GM11168 (cell line): ENCODE measurements at regions not wholly inside any gene's neighbourhood (a gene's known extent, or its start where the extent isn't known, plus 50 kb on each side); places are given as distances from the start of the nearest gene placed in this dataset.
"Not testable (repeated sequence)": the region's sequence is repeated elsewhere in the genome, so short reads cannot be mapped to it uniquely, and the experiment has no call there.

ENCODE experiments used
- in situ Hi-C: fragments of 300-500 bp; cut with MboI; formaldehyde crosslinking; loops from one replicate; pipeline ENCODE4 v1.12.0; 2022; ENCODE audit warnings: low sequenced_read_pairs; ENCODE audit not compliant: unreplicated experiment

DNA sequence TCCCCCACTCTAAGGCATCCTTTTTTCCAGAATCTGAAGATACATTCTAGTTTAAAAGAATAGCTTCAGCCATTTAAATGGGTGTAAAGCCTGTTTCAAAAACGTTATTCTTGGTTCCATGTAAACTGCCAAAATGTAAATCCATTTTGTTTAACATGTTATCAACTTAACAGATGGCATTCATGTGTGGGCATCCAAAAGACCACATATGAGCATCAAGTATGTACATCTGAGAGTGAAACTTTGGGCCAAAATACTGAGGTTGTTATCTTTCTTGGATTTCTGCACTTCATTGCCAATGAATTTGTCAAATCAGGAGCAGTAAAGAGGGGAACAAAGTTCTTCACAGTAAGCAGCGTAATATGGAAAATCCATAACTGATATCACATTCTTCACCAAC lies 395.4 kb downstream of the ZNF804A start:
- in situ Hi-C loops = no loop called here

DNA sequence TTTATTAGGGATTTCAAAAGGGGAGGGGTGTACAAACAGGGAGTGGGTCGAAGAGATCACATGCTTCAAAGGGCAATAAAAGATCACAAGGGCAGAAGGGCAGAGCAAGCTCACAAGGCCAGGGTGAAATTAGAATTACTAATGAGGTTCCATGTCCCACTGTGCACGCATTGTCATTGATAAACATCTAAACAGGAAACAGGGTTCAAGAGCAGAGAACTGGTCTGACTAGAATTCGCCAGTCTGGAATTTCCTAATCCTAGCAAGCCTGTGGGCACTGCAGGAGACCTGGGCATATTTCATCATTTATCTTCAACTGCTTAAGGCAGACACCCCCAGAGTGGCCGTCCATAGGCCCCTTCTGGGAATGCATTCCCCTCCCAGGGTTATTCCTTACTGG lies 408.2 kb downstream of the ZNF804A start:
- in situ Hi-C loops = no loop called here

DNA sequence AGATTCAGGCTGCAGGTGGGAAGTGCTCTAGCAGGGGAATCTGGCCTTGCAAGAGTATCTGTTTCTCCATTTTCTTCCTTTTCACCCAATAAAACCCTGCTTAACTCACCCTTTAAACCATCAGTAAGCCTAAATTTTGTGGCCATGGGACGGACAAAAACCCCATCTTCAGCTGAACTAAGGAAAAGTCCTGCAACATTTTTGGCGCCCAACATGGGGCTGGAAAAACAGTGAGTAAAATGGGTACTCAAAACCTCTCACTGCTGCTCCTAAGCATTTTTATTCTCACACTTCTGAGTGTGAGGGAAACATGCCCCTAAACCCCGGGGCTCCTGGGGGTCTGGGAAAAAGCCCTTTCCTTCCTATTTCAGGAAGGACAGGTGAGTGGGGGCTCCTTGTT lies 414.3 kb downstream of the ZNF804A start:
- in situ Hi-C loops = no loop called here

DNA sequence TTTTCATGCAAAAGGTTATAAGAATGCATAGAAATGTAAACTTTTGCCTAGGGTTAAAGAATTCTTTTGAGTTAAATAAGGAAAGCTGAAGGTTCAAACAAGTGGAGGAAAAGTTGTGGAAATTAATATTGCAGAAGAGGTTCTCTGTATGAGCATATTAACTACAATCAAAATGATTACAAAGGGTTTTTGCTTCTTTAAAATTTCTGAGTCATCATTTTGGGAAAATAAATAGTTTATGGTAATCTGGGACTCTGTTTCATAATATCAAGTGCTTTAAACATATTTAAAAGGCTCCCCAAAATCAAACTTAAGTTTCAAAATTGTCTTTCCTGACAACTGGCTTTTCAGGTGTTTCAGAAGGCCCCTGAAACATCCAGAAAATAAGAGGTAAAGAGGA lies 415.7 kb downstream of the ZNF804A start:
- in situ Hi-C loops = no loop called here

DNA sequence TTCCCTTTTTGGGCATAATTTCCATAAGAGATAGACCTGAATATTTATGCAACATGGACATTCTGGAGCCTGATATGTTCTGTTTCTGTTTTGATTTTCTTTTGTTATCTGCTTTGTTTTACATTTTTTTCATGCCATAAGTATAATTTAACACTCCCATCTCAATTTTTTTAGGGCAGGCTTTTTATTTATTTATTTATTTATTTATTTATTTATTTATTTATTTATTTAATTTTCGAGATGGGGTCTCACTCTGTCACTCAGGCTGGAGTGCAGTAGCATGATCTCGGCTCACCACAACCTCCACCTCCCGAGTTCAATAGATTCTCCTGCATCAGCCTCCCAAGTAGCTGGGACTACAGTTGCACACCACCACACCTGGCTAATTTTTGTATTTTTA lies 427.6 kb downstream of the ZNF804A start:
- in situ Hi-C loops = not testable (repeated sequence)

DNA sequence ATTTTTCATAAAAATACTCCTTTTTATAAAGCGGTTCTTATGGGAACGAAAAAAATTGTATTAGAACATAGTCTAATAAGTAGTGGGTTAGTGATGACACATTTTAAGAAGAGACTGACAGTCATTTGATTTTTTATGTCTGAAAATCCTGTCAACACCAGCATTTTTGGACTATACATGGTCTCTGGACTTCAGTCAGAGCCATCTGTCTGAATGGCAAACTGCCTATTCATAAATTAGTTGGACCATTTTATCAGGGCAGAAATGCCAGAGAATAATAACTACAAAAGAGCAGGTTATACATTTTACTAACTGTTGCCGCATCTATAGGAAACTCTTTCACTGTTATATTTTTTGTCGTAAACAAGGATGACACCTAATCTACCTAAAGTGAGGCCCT lies 437.6 kb downstream of the ZNF804A start:
- in situ Hi-C loops = no loop called here

DNA sequence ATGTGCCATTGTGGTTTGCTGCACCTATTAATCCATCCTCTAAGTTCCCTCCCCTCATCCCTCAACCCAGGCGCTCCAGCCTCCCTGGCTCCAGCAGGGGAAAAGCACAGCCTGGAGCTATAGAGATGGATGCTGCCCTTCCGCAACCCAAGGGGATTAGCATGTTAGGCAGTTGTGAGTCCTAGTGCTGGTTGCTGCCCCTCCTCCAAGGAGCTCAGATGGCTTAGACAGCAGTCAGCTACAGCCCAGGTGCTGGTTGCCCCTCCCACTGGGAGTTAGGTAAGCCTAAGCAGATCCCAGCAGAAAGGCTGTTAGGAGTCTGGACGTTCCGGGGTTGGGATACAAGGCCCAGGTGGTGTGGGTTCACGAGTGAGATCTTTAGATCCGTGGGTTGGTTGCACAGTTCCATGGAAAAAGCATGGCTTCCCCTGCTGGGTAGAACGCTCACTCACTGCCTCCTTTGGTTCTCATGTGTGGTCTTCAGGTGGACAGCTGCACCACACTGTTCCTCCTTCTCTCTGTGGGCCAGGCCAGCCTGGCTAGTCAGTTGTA lies 446.1 kb downstream of the ZNF804A start:
- in situ Hi-C loops = no loop called here

DNA sequence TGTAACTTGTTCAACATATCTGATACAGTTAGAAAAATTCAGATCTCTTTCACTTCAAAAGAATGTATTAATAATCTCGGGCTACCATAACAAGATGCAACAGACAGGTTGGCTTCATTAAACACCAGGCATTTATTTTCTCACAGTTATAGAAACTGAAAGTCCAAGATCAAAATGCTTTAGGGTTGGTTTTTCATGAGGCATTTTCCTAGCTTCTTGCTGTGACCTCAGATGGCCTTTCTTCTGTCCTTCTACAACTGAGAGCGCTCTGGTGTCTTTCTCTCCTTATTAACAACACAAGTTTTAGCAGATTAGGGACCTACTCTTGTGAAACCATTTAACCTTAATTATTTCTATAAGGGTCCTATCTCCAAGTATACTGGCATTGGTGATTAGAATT lies 452.5 kb downstream of the ZNF804A start:
- in situ Hi-C loops = no loop called here

DNA sequence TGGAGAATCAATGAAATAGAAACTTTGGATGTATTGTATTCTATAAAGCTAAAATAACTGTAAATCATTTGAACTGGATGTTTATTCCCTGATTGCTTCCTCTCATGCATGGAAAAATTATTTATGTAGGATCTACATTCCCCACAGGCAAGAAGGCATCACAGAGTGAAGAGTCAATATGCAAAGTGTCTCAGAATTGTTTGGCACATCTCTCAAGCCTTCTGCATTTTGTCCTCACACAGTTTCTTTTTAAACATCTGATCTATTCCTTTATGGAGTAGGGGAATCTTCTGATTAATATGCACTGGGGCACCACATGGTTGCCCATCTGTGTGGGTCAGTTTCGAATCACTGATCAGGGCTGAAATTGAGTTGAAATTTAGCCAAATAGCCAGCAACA lies 465.4 kb downstream of the ZNF804A start:
- in situ Hi-C loops = no loop called here

DNA sequence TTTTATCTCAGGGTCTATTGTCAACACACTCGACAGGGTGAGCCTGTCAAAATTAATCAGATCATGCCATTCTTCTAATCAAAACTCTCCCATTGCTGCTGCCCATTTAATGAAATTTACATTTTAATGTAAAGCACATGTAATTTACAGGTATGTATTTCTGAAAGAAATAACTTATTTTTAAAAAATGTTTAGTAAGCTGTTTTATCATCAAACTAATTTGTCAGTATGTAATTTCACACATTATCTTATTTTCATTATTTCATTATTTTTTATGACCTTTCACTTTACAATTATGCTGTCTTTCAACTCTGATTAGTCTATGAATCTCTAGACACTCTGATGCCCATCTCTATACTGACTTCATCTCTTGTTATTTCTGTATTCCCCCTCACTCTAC lies 467.8 kb downstream of the ZNF804A start:
- in situ Hi-C loops = no loop called here

DNA sequence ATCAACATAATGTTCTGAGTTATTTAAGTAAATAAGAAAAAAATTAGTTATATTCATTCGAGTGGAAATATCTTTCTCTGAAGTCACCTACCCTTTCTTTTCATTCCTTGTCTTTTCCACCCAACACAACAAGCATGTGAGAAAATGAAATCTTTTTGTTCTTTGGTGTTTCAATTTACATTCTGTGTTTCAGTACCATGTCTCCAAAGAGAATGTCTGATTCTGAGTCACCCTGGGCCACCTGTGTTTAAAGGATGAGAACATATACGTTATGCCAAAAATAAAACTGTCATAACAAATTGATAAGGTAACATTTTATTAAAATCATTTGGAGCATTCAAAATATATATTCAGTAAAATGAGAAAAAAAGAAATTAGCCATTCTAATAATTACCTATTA lies 470.8 kb downstream of the ZNF804A start:
- in situ Hi-C loops = no loop called here

DNA sequence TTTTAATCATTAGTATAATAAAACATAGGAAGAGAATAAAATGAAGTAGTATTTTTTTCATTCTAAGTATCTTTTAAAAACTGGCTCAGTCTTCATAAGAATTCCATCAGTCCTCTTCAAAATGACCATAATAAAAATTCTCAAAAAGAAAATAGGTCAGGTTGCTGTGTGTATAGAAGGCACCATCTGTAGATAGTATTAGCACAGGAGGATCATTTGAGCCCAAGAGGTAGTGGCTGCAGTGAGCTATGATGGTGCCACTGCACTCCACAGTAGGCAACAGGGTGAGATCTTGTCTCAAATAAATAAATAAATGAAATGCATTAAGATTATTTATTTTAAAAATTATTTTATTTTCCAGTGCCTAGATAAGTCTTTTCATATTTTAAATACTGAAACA lies 475.8 kb downstream of the ZNF804A start:
- in situ Hi-C loops = no loop called here

DNA sequence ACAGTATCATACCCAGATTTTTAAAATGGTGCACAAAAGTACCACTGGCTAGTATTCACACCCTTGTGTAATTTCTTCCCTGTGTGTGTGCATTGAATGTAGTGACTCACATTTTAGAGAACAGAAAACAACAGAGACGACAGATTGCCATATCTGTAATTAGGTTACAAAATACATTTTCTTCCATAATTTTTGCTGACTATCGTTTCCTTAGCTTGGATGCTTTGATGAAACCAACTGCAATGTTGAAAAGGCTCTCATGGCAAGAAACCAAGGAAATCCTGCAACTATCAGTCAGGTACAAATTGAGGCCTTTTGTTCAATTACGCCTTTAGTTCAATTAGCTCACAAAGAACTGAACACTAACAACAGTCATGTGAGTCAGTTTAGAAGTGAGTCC lies 484.4 kb downstream of the ZNF804A start:
- in situ Hi-C loops = no loop called here

DNA sequence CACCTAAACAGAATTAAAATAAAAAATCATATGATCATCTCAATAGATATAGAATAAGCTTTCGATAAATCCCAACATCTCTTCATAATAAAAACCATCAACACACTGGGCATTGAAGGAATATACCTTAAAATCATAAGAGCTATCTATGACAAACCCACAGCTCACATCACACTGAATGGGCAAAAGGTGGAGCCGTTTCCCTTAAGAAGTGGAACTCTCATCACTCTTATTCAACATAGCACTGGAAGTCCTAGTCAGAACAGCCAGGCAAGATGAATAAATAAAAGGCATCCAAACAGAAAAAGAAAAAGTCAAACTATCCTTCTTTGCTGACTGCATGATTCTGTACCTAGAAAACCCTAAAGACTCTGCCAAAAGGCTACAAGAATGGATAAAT lies 510.3 kb downstream of the ZNF804A start:
- in situ Hi-C loops = no loop called here

DNA sequence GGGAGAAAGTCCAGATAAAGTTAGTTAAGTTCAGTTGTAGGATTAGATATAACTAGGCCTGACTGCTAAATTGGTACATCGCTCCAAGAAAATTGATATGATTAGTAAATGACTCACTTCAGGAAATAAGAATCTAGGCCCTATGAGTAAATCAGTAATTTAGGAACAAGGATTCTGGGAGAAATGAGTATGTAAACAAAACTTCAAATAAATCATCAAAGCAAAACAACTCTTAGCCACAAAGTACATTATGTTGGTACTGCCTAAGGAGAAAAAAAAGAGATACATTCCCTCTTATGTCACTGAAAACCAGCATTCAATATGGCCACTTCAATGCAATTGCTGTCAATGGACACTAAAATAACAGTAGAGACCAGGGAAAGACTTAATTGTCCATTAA lies 529.1 kb downstream of the ZNF804A start:
- in situ Hi-C loops = no loop called here

DNA sequence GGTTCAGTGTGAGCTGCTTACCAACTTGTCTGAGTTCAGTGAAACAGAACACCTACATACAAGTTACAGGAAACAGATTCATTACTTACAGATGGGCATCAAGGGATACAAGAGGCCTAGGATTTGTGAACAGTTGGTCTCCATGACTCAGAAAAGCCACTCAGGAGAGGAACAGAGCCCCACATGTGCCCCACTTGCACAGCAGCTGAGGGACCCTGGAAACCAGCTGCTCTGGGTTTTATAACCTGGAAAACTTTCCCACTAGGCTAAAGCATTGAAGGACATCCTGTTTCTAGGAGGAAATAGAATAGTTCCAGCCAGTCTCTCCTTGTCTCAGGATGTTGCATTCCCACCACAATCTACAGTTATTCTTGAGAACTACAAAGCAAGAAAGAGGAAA lies 530.0 kb downstream of the ZNF804A start:
- in situ Hi-C loops = no loop called here

DNA sequence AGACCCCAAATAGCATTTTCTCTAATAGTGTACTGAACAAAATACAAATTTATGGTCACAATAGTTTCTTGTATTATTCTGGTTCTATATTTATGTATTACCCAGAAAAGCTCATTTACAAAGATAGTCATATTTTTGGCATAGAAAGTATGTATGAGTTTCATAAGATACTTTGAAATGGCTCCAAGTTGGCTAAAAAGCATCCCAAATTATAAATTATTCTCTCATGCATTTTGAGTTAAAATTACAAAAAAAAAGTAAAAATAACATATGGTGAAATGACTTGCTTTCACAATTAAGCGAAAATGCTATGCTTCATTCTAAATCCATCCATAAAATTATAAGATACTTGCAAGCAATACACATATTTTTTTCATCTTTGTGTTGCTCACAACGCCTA lies 530.7 kb downstream of the ZNF804A start:
- in situ Hi-C loops = no loop called here

DNA sequence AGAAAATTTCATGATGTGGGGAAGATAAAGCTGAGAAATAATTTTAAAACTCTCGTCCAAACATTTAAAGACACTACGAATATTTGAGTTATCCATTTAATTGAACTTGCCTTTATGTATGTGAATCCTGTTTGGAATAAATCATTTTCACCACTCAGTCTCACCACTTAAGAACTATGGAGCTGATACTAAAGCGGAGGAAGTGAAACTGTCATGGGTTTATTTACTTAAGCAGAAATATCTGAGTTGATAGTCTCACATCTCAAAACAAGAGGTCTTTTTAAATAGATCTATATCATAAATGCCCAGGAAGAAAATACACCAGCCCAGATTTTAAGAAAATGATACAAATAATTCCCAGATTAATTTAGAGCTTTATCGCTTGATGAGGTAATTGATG lies 532.4 kb downstream of the ZNF804A start:
- in situ Hi-C loops = no loop called here

DNA sequence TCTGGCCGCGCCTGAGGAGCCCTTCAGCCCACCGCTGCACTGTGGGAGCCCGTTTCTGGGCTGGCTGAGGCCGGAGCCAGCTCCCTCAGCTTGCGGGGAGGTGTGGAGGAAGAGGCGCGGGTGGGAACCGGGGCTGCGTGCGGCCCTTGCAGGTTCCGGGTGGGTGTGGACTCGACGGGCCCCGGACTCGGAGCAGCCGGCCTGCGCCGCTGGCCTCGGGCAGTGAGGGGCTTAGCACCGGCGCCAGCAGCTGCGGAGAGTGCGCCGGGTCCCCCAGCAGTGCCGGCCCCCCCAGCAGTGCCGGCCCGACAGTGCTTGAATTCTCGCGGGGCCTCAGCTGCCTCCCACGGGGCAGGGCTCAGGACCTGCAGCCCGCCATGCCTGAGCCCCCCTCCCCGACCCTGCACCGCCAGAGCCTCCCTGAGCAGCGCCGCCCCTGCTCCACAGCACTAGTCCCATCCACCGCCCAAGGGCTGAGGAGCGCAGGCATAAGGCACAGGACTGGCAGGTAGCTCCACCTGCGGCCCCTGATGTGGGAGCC lies 534.2 kb downstream of the ZNF804A start:
- in situ Hi-C loops = no loop called here

DNA sequence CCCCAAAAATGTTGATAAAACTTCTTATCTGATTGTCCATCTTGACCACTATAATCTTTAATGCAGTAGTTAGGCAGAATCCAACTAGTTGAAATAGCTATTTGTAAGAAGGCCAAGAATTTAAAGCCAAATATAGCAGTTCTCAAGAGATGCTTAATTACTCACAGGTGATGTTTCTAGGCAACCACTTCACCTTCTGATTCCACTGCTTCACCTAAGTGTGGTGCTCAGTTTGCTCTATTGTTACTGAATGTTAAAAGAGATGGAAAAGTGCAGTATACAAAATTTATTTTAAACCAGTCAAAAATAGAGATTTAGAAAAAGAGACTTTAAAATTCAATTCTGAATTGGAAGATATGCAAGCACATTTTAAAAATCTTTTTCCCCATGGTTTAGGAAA lies 539.4 kb downstream of the ZNF804A start:
- in situ Hi-C loops = no loop called here

DNA sequence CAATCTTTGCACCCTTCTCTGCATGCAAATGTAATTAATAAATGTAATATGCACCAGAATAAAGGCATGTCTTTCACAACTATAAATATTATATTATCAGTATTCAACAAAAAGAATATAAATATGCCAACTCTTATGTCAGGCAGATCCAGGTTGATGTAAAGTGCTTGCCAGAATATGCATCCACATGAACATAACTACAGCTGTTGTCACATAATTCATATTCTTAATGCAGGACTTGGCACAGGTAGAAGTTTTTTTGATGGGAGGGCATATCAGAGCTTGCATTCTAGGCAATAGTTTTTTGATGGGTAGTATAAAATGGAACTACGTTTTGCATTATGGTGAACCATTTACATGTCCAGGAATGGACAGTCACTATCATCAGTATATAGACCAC lies 544.3 kb downstream of the ZNF804A start:
- in situ Hi-C loops = no loop called here

DNA sequence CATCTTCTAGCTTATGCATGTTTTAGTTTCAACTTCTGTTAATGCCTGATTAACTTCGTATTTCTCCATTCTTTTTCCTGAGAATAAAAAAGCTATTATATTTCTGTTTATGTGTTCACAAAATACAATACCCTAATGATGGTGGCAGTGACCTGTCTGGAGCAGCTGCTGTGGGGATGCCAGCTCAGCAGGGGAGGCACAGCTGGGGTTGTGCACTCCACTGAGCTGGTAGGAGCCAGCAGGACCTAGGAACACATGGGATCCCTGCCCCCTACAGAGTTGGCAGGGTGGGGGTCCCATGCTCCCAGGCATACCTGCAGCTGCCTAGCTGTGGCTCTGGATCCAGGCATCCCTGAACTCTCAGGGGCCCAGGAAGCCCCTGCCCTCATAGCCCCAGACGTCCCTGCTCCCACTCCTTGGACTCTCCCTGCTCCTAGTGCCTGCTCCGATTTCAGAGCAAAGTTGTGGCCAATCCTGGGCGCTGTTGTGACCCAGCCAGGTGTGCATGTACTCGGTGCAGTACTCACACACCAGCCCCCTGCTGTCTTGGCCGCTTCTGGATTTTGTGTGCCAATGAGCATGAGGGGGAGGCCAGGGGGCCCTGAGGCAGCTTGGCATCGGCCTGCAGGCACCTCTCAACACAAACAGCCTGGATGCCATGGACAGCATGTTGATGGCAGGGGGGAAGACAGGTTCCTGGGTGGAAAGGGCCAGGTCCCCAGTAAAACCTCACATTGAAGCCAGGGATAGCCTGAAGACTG lies 546.0 kb downstream of the ZNF804A start:
- in situ Hi-C loops = no loop called here
